ENCODE measurements at regions not wholly inside any gene's neighbourhood (a gene's known extent, or its start where the extent isn't known, plus 50 kb on each side); places are given as distances from the start of the nearest gene placed in this dataset.

GRCh38 chr11:116276051-116277044, 496.4 kb downstream of the BUD13 start:
- peak; percentile 81 for DNase-seq

GRCh38 chr11:116275635-116276034, 497.2 kb downstream of the BUD13 start:
- DNase-seq: no peak

GRCh38 chr11:116274521-116274920, 498.3 kb downstream of the BUD13 start:
- DNase-seq: no peak

DNA sequence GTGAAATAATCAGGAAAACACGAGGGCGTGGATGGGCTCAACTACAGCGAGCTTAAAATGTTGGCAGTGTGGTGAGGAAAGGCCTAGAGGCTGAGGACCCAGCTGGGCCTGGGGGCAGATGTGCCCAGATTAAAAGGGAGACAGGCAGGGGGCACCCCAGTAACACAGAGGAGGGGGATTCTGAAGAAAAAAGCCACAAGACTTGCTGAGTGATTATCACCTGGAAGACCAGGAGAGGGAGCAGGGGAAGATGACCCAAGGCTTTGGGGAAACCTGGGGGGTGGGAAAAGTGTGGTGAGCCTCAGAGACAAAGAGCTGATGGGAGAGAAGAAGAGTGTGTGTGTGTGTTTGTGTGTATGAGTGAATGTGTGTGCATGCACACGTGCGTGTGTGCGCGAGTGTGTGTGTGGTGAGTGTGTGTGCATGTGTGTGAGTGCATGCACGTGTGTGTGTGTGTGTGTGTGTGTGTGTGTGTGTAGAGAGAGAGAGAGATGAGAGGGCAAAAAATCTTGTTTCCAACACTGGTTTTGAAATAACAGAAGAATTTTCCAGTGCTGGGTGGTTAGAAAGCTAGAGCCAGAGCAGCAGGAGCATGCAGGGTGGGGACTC, 500.5 kb downstream of the BUD13 start:
- DNase-seq: no peak

GRCh38 chr11:116271479-116271878, 501.3 kb downstream of the BUD13 start:
- DNase-seq: no peak

- no peak for DNase-seq
Observed at GRCh38 chr11:116267146-116267545, 505.6 kb downstream of the BUD13 start.

DNA sequence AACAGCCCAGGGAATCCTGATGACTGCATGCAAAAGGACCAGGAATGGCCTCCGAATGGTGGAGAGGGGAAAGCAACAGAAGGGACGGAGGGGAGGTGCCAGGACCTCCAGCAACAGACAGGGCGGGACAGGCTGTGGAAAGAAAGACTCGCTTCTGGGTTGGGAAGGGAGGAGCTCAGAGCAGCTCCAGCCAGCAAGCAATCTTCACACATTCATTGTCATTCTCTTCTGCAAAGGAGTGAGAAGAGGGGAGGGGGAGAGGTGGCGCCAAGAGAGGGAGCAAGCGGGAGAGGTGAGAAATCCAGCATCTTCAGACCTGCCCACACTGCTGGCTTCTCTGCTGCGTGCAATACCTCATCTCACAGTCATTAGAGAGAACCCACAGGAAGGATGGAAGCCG, 509.0 kb downstream of the BUD13 start:
- no peak for DNase-seq

DNA sequence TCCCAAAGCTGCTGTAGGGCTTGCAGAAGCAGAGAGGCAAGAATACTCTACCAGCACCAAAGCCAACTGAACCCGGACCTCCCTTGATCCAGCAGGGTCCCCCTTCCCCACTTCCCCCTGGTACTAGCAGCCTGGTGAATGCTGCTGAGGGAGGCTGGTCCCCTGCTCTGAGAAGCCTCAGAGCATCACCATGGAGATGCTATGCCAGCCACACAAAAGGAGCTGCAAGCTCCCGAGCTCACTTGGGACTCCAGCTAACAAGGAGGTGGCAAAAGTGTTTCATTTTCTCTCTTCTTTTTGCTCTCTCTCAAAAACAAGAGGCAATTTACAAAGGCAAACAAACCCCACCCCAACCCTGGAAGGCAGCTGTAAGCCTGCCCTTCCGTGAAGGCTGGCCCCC, 509.8 kb downstream of the BUD13 start:
- no peak for DNase-seq

- no peak for DNase-seq
Observed at GRCh38 chr11:116262370-116262769, 510.4 kb downstream of the BUD13 start.

DNA sequence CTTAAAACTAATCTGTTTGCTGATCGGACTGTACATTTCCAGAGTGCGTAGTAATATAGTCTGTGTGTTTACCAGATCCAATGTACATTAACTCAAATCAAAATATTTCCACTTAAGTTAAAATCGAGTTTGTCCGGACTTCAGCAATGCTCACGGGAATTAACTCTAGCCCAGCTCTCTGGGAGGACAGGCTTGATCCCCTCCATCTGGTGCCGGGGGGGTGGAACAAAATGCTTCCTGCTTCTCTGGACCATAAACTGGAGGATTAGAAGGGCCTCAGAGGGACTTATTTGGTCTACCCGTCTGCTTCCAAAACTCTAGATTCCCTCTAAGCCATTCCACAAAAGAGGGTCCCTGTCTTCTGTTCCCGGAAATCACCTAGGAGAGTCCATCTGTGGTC, 511.2 kb downstream of the BUD13 start:
- DNase-seq: no peak

DNA sequence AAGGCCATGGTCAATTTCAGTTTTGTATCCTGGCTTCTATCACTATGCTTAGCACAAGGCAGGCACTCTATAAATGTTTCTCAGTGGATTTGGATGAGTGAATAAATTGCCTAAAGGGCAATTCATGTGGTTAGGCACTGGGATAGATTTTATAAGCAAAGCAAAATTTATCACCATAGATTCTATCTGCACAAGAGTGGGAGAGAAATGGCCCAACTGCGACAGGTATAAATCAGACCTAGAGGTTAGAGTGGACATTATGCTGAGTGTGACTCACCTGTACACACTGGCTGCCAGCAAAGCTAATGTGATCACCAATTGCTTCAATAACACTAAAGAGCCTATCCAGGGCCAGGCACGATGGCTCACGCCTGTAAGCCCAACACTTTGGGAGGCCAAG, 514.0 kb downstream of the BUD13 start:
- DNase-seq: no peak

DNA sequence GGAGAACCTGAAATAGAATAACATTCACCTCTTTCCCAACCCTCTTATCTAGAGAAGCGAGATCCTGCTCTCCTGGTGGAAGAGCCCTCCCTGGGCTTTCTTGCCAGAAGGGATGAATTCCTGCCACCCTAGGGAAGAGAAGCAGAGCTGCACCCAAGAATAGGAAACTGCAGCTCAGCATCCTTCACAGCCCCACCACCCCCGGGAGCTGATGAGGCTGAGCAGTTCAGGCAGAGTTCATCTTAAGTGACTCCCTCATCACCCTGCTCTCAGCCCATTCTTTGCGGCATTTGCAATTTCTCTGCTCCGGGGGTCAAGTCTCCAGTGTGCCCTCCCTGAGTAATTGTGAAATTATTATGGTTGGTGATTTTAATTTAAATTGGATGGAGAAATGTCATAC, 514.9 kb downstream of the BUD13 start:
- DNase-seq: no peak

GRCh38 chr11:116257092-116257491, 515.7 kb downstream of the BUD13 start:
- DNase-seq: no peak

DNA sequence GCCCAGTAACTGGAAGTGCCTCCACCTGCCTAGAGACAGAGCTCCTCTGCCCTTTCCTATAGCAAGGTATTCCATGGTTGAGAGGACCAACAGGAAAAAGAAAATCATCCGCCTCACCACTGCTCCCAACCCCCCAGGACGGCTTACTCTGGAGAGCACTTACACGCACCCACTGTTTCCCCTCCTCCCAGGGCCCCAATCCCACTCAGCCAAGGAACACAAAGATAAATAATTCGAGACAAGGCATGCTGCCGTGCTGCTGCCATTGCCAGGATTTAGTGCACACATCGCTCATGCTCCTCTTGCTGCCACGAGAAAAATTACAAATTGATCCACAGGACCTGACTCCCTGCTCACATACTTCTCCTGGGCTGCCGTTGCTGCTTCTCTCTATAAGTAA, 516.6 kb downstream of the BUD13 start:
- no peak for DNase-seq

GRCh38 chr11:116255321-116255953, 517.4 kb downstream of the BUD13 start:
- DNase-seq: no peak

DNA sequence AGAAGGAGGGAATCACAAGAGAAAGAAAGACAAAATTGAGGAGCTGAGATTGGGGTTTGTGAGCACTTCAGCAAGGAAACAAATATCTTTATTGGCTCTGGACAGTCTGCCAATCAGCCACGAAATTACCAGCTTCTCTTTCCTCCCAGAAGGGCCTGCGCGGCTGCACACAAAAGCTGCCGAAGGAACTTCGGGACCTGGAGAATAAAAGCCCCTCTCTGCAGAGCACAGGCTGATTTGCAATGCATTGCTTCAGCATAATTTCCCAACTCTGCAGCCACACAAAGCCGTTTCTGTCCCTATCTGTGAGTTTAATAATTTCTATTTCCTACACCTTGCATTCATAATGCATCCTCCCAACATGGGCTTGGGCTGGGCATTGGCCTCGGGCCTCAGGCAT, 522.6 kb downstream of the BUD13 start:
- DNase-seq: no peak

- DNase-seq: no peak
Observed at GRCh38 chr11:116249561-116249960, 523.2 kb downstream of the BUD13 start.

DNA sequence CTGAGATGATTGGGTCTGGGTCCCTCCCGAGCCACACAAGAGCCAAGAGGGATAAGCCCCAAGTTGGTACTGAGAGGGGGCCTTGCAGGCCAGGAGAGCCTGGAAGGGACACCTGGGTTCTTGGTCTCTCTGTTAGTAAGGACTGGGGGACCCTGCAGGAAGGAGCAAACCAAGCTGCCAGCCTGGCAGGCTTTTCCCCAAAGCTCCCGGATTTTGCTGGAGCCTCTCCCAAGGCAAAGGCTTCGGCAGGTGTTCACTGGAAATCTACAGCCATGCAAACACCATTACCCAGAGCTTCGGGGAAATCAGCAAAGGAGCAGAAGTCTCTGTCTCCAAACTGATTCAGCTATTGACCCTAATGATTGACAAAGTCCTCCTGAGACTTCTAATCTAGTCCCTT, 527.9 kb downstream of the BUD13 start:
- no peak for DNase-seq

DNA sequence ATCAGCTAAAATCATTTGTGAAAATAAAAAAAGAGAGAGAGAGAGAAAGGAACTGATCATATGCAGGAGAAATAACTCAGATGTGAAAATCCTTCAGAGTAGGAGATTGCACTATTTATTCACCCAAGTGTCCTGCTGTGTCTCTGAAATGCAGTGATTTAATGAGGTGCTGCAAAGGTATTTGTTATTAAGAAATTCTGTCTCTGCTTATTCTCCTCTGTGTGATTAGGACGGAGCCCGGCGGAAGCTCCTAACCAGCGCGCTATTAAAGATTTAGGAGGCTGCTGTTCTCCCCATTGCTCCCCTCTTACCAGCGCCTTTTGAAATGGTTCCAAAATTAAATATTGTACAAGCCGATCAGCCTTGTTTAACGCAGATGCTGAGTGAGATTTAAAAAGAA, 528.3 kb downstream of the BUD13 start:
- no peak for DNase-seq

GRCh38 chr11:116243991-116244390, 528.8 kb downstream of the BUD13 start:
- DNase-seq: no peak

DNA sequence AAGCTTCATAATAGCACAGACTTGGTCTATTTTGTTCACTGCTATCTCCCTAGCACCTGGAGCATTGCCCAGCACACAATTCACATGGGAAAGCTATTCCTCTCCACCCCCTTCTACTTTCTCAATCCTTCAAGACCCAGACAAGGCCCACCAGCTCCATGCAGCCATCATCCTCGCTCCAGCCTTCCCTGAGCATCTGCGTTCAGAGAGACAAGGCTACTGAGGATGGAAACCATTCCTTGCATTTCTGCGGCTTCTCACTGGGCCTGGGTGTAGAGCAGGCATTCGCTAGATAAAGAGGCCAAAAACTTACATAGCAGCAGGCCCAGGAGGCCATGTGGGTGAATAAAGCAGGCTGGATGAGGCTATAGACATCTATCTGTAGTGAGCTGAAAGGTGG, 530.8 kb downstream of the BUD13 start:
- DNase-seq: no peak

GRCh38 chr11:116240710-116241109, 532.1 kb downstream of the BUD13 start:
- no peak for DNase-seq

DNA sequence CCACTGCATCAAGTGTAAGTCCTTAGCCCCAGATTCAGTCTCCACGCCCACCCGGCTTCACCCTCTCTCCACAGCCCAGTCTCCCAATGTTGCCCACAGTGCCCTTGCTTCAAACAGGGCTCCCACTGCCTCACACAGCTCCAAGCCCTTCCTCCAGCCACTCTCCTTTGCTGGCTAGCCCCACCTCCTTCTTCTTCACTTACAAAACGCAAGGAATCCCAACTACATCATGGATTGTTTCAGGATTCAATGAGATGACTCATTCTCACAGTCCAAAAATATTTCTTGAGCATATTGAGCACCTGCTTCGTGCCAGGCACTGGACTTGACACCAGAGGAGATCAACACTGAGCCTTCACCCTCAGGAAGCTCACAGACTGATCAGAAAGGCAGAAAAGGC, 533.5 kb downstream of the BUD13 start:
- no peak for DNase-seq

GRCh38 chr11:116234989-116235568, 537.7 kb downstream of the BUD13 start:
- no peak for DNase-seq
